Adrenal gland (tissue), 5 donors: ENCODE measurements at regions not wholly inside any gene's neighbourhood (a gene's known extent, or its start where the extent isn't known, plus 50 kb on each side); places are given as distances from the start of the nearest gene placed in this dataset.

Source experiments
- CTCF ChIP-seq, 6 experiments: fragments of 450-650 bp in 4 of 6; fragments of 200-600 bp in 2 of 6; sonication (generic) in 1 of 6; IDR thresholded peaks; 1 replicate in 5 of 6; 2 replicates in 1 of 6; pipeline versions ENCODE4 v1.5.1 to v1.8.0; 2016 to 2021; ENCODE audit warnings: antibody characterized with exemption in 6 of 6, mild to moderate bottlenecking in 2 of 6, moderate library complexity in 1 of 6
- POLR2A ChIP-seq, 2 donors: fragments of 450-650 bp; IDR thresholded peaks; one replicate each; pipeline ENCODE4 v1.6.1; 2017; ENCODE audit warnings: antibody characterized with exemption in 2 of 2, mild to moderate bottlenecking in 2 of 2, moderate library complexity in 1 of 2
- donor health status: DM: no; HTN: no; CAD: no.

GRCh38 chrX:81979806-81980515, 778.1 kb downstream of the SH3BGRL start:
- TF ChIP-seq CTCF (IDR thresholded peaks at IDR 0.05) (no peak), POLR2A (IDR thresholded peaks at IDR 0.05) (no peak)
